H9 (cell line): ENCODE measurements at regions not wholly inside any gene's neighbourhood (a gene's known extent, or its start where the extent isn't known, plus 50 kb on each side); places are given as distances from the start of the nearest gene placed in this dataset.

Source experiments
- DNase-seq: peaks from one replicate; pipeline ENCODE4 v3.0.0-alpha.2; 2017
- H2AFZ ChIP-seq: one replicate; pipeline ENCODE4 v1.6.1; 2013; ENCODE audit warnings: mild to moderate bottlenecking, low read length, control low read depth, moderate library complexity
- H2AK5ac ChIP-seq: 2 replicates; pipeline ENCODE4 v1.6.1; 2013; ENCODE audit warnings: low read length, control low read depth, mixed read lengths; ENCODE audit not compliant: insufficient read length
- H2BK120ac ChIP-seq: one replicate; pipeline ENCODE4 v1.6.1; 2013; ENCODE audit warnings: low read depth, mild to moderate bottlenecking, low read length, control low read depth, inconsistent platforms; ENCODE audit not compliant: poor library complexity, severe bottlenecking
- H2BK12ac ChIP-seq: 2 replicates; pipeline ENCODE4 v1.6.1; 2013; ENCODE audit warnings: low read length, control low read depth, mixed read lengths, low read depth; ENCODE audit not compliant: insufficient read length
- H2BK15ac ChIP-seq: 2 replicates; pipeline ENCODE4 v1.6.1; 2013; ENCODE audit warnings: low read depth, low read length, control low read depth
- H2BK20ac ChIP-seq: one replicate; pipeline ENCODE4 v1.6.1; 2013; ENCODE audit warnings: low read depth, mild to moderate bottlenecking, low read length, control low read depth, inconsistent platforms; ENCODE audit not compliant: poor library complexity, severe bottlenecking
- H2BK5ac ChIP-seq: 2 replicates; pipeline ENCODE4 v1.6.1; 2013; ENCODE audit warnings: low read length, control low read depth, mixed read lengths; ENCODE audit not compliant: insufficient read length
- H3K14ac ChIP-seq: 2 replicates; pipeline ENCODE4 v1.6.1; 2013; ENCODE audit warnings: low read length, control low read depth; ENCODE audit not compliant: insufficient read depth
- H3K18ac ChIP-seq: 2 replicates; pipeline ENCODE4 v1.6.1; 2013; ENCODE audit warnings: low read depth, mild to moderate bottlenecking, mixed read lengths, low read length, control low read depth; ENCODE audit not compliant: insufficient read length
- H3K23ac ChIP-seq: 2 replicates; pipeline ENCODE4 v1.6.1; 2013; ENCODE audit warnings: low read length, control low read depth, mixed read lengths, low read depth; ENCODE audit not compliant: insufficient read length
- H3K23me2 ChIP-seq: 2 replicates; pipeline ENCODE4 v1.6.1; 2013; ENCODE audit warnings: low read depth, mild to moderate bottlenecking, mixed read lengths, low read length, control low read depth; ENCODE audit not compliant: insufficient read length, poor library complexity, severe bottlenecking
- H3K27ac ChIP-seq: 2 replicates; pipeline ENCODE4 v1.5.1; 2013; ENCODE audit warnings: low read length, control low read depth, mixed read lengths, low read depth; ENCODE audit not compliant: insufficient read length
- H3K27me3 ChIP-seq: 2 replicates; pipeline ENCODE4 v1.6.1; 2013; ENCODE audit warnings: low read length, control low read depth, inconsistent platforms; ENCODE audit not compliant: insufficient read depth
- H3K4ac ChIP-seq: 2 replicates; pipeline ENCODE4 v1.6.1; 2013; ENCODE audit warnings: low read depth, mild to moderate bottlenecking, control low read depth, inconsistent platforms, low read length, moderate library complexity
- H3K4me1 ChIP-seq: 2 replicates; pipeline ENCODE4 v1.6.1; 2013; ENCODE audit warnings: low read length, control low read depth, inconsistent platforms; ENCODE audit not compliant: insufficient read depth
- H3K4me2 ChIP-seq: 2 replicates; pipeline ENCODE4 v1.6.1; 2013; ENCODE audit warnings: low read length, control low read depth, mixed read lengths; ENCODE audit not compliant: insufficient read length, insufficient read depth
- H3K56ac ChIP-seq: 2 replicates; pipeline ENCODE4 v1.6.1; 2013; ENCODE audit warnings: low read depth, mild to moderate bottlenecking, mixed read lengths, low read length, control low read depth; ENCODE audit not compliant: insufficient read length
- H3K79me1 ChIP-seq: 2 replicates; pipeline ENCODE4 v1.6.1; 2013; ENCODE audit warnings: low read depth, mild to moderate bottlenecking, moderate library complexity, low read length, control low read depth, inconsistent platforms; ENCODE audit not compliant: insufficient read depth, poor library complexity, severe bottlenecking
- H3K79me2 ChIP-seq: 2 replicates; pipeline ENCODE4 v1.6.1; 2013; ENCODE audit warnings: low read length, control low read depth, inconsistent platforms; ENCODE audit not compliant: insufficient read depth
- H3K9ac ChIP-seq: 2 replicates; pipeline ENCODE4 v1.6.1; 2013; ENCODE audit warnings: low read length, control low read depth, mixed read lengths; ENCODE audit not compliant: insufficient read length; ENCODE audit errors: extremely low read depth
- H3K9me3 ChIP-seq: one replicate; pipeline ENCODE4 v1.6.1; 2013; ENCODE audit warnings: low read depth, low read length, inconsistent platforms; ENCODE audit not compliant: control insufficient read depth
- H3T11ph ChIP-seq: one replicate; pipeline ENCODE4 v1.6.1; 2013; ENCODE audit warnings: mild to moderate bottlenecking, low read length, control low read depth, inconsistent platforms
- H4K20me1 ChIP-seq: one replicate; pipeline ENCODE4 v1.6.1; 2013; ENCODE audit not compliant: control insufficient read depth, insufficient read length, insufficient read depth
- H4K5ac ChIP-seq: 2 replicates; pipeline ENCODE4 v1.6.1; 2013; ENCODE audit warnings: low read depth, mild to moderate bottlenecking, mixed read lengths, low read length, control low read depth; ENCODE audit not compliant: insufficient read length
- H4K8ac ChIP-seq: replicated peaks from 2 replicates; pipeline ENCODE4 v1.6.1; 2013; ENCODE audit warnings: low read length, control low read depth, mixed read lengths, low read depth; ENCODE audit not compliant: insufficient read length
- H4K91ac ChIP-seq: 2 replicates; pipeline ENCODE4 v1.6.1; 2013; ENCODE audit warnings: low read depth, mild to moderate bottlenecking, moderate library complexity, mixed read lengths, low read length, control low read depth; ENCODE audit not compliant: insufficient read length
- H3K27ac Mint-ChIP-seq, 3 experiments: 2 replicates in 2 of 3; 3 replicates in 1 of 3; pipeline ENCODE4 v1.8.0; 2020 to 2021; ENCODE audit warnings: mixed read lengths in 3 of 3, mild to moderate bottlenecking in 1 of 3, moderate library complexity in 1 of 3
- H3K27me3 Mint-ChIP-seq: 2 replicates; pipeline ENCODE4 v1.8.0; 2021; ENCODE audit warnings: low read depth, mild to moderate bottlenecking, moderate library complexity, mixed read lengths
- H3K36me3 Mint-ChIP-seq, 3 experiments: 2 replicates in 2 of 3; 3 replicates in 1 of 3; pipeline ENCODE4 v1.8.0; 2020 to 2021; ENCODE audit warnings: low read depth in 3 of 3, mixed read lengths in 3 of 3; ENCODE audit not compliant: insufficient read depth in 1 of 3
- H3K4me1 Mint-ChIP-seq, 2 experiments: 2 replicates each; pipeline ENCODE4 v1.8.0; 2020; ENCODE audit warnings: mixed read lengths in 2 of 2
- H3K4me3 Mint-ChIP-seq, 2 experiments: 2 replicates in 1 of 2; 3 replicates in 1 of 2; pipeline ENCODE4 v1.8.0; 2020 to 2021; ENCODE audit warnings: mild to moderate bottlenecking in 2 of 2, mixed read lengths in 2 of 2, moderate library complexity in 1 of 2
- H3K9me3 Mint-ChIP-seq, 2 experiments: 2 replicates in 1 of 2; 3 replicates in 1 of 2; pipeline ENCODE4 v1.8.0; 2020; ENCODE audit warnings: mild to moderate bottlenecking in 2 of 2, mixed read lengths in 2 of 2, moderate library complexity in 1 of 2
- CTCF ChIP-seq: fragments of 200-600 bp; sonication (generic); conservative IDR thresholded peaks from 3 replicates; pipeline ENCODE4 v1.8.0; 2021; ENCODE audit warnings: antibody characterized with exemption, mild to moderate bottlenecking
- WGBS: extraction: QIAGEN DNeasy Blood & Tissue Kit; methylation state at CpG from one replicate; pipeline ENCODE4 v1.1.7; 2013; ENCODE audit warnings: missing lambda C conversion rate, low lambda C conversion rate, mixed read lengths; ENCODE audit not compliant: insufficient read length; ENCODE audit errors: extremely low coverage; 5-methylcytosine and 5-hydroxymethylcytosine counted together

DNA sequence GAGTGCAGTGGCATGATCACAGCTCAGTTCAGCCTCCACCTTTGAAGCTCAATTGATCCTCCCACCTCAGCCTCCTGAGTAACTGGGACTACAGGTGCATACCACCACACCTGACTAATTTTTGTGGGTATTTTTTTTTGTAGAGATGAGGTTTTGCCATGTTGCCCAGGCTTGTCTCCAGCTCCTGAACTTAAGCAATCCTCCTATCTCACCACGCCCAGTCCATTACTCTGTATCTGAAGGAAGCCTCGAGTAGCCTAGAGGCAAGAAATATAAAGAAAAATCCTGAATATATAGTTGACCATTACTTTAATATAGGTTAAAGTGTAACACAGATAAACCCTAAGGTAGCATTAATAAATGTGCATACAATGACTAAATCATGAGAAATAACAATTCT is 686.8 kb upstream of the PIK3C3 start:
- TF ChIP-seq CTCF: no peak
- no peak overlapping the region for H4K91ac ChIP-seq
- Mint-ChIP-seq H3K36me3 (no peaks in the 10 kb centered on the region), H3K9me3 (no peaks in the 10 kb centered on the region), H3K27me3 (no peaks in the 10 kb centered on the region), H3K4me1 (peaks cover 0 to 9% of the 10 kb centered on the region in 2 experiments; a peak in 2 of 4 replicates), H3K27ac (no peak overlapping the region), H3K4me3 (no peak overlapping the region)
- H4K8ac ChIP-seq: no peak overlapping the region
- no peak overlapping the region for H2BK5ac ChIP-seq
- H3K18ac ChIP-seq: no peak overlapping the region
- H3K79me1 ChIP-seq: no peaks in the 10 kb centered on the region
- DNase-seq: no peak
- no peak overlapping the region for H3K9ac ChIP-seq
- no CpG with 5 or more reads among the region's 2 CpGs for WGBS
- H3K23ac ChIP-seq: no peak overlapping the region
- H3K27me3 ChIP-seq: no peaks in the 10 kb centered on the region
- no peak overlapping the region for H2BK20ac ChIP-seq
- no peak overlapping the region for H2AFZ ChIP-seq
- no peak overlapping the region for H4K5ac ChIP-seq
- H3K27ac ChIP-seq: no peak overlapping the region
- H3K4me1 ChIP-seq: no peaks in the 10 kb centered on the region
- no peak overlapping the region for H3K4ac ChIP-seq
- no peaks in the 10 kb centered on the region for H4K20me1 ChIP-seq
- H3K4me2 ChIP-seq: no peak overlapping the region
- H3K9me3 ChIP-seq: no peaks in the 10 kb centered on the region
- no peak overlapping the region for H2BK12ac ChIP-seq
- H3K14ac ChIP-seq: no peak overlapping the region
- no peaks in the 10 kb centered on the region for H3K23me2 ChIP-seq
- no peak overlapping the region for H3K56ac ChIP-seq
- no peak overlapping the region for H2BK120ac ChIP-seq
- no peak overlapping the region for H3T11ph ChIP-seq
- no peak overlapping the region for H2AK5ac ChIP-seq
- no peak overlapping the region for H2BK15ac ChIP-seq
- no peaks in the 10 kb centered on the region for H3K79me2 ChIP-seq
